Nephron progenitor cell (in vitro differentiated cells): ENCODE measurements at regions not wholly inside any gene's neighbourhood (a gene's known extent, or its start where the extent isn't known, plus 50 kb on each side); places are given as distances from the start of the nearest gene placed in this dataset.

Source experiments
- DNase-seq: peaks from one replicate; pipeline ENCODE4 v3.0.0; 2021
- H3K27ac Mint-ChIP-seq: 2 replicates; pipeline ENCODE4 v1.8.0; 2021; ENCODE audit warnings: mild to moderate bottlenecking, moderate library complexity, mixed read lengths
- H3K27me3 Mint-ChIP-seq: 2 replicates; pipeline ENCODE4 v1.8.0; 2021; ENCODE audit warnings: mild to moderate bottlenecking, low read depth, mixed read lengths; ENCODE audit not compliant: poor library complexity
- H3K36me3 Mint-ChIP-seq: 2 replicates; pipeline ENCODE4 v1.8.0; 2021; ENCODE audit warnings: low read depth, mixed read lengths
- H3K4me1 Mint-ChIP-seq: 2 replicates; pipeline ENCODE4 v1.8.0; 2021; ENCODE audit warnings: mixed read lengths
- H3K4me3 Mint-ChIP-seq: 2 replicates; pipeline ENCODE4 v1.8.0; 2021; ENCODE audit warnings: mild to moderate bottlenecking, moderate library complexity, mixed read lengths
- H3K9me3 Mint-ChIP-seq: 2 replicates; pipeline ENCODE4 v1.8.0; 2021; ENCODE audit warnings: mild to moderate bottlenecking, moderate library complexity, mixed read lengths
- TF ChIP-seq, protein P1 (sequence below): fragments of 200-600 bp; sonication (generic); IDR thresholded peaks from 2 replicates; pipeline ENCODE4 v1.5.0; 2021; ENCODE audit warnings: antibody characterized with exemption

- no peaks in the 10 kb centered on the region for H3K4me1 Mint-ChIP-seq
- no peaks in the 10 kb centered on the region for H3K9me3 Mint-ChIP-seq
- no peak overlapping the region for H3K27ac Mint-ChIP-seq
- TF ChIP-seq, protein P1, sequence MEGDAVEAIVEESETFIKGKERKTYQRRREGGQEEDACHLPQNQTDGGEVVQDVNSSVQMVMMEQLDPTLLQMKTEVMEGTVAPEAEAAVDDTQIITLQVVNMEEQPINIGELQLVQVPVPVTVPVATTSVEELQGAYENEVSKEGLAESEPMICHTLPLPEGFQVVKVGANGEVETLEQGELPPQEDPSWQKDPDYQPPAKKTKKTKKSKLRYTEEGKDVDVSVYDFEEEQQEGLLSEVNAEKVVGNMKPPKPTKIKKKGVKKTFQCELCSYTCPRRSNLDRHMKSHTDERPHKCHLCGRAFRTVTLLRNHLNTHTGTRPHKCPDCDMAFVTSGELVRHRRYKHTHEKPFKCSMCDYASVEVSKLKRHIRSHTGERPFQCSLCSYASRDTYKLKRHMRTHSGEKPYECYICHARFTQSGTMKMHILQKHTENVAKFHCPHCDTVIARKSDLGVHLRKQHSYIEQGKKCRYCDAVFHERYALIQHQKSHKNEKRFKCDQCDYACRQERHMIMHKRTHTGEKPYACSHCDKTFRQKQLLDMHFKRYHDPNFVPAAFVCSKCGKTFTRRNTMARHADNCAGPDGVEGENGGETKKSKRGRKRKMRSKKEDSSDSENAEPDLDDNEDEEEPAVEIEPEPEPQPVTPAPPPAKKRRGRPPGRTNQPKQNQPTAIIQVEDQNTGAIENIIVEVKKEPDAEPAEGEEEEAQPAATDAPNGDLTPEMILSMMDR: no peak
- no peak for DNase-seq
- peaks cover 17% of the 10 kb centered on the region for H3K27me3 Mint-ChIP-seq
- H3K4me3 Mint-ChIP-seq: no peak overlapping the region
- H3K36me3 Mint-ChIP-seq: no peaks in the 10 kb centered on the region
Measured at GRCh38 chr4:81282131-81282530, 67.1 kb upstream of the PRKG2 start.

DNA sequence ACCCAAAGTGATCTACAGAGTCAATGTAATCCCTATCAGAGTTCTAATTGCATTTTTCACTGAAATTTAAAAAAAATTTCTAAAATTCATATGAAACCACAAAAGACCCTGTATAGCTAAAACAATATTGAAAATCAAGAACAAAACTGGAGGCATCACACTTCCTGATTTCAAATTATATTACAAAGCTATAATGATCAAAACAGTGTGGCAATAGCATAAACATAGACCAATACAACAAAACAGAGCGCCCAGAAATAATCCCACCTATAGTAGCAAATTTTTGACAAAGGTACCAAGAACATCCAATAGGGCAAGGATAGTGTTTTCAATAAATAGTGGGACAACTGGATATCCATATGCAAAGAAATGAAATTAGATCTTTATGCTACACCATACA is 59.4 kb upstream of the PRKG2 start:
- no peak overlapping the region for H3K27ac Mint-ChIP-seq
- H3K36me3 Mint-ChIP-seq: no peaks in the 10 kb centered on the region
- no peak overlapping the region for H3K4me3 Mint-ChIP-seq
- TF ChIP-seq, protein P1: no peak
- H3K27me3 Mint-ChIP-seq: peaks cover 4% of the 10 kb centered on the region
- no peaks in the 10 kb centered on the region for H3K4me1 Mint-ChIP-seq
- peaks cover 26% of the 10 kb centered on the region for H3K9me3 Mint-ChIP-seq
- no peak for DNase-seq

DNA sequence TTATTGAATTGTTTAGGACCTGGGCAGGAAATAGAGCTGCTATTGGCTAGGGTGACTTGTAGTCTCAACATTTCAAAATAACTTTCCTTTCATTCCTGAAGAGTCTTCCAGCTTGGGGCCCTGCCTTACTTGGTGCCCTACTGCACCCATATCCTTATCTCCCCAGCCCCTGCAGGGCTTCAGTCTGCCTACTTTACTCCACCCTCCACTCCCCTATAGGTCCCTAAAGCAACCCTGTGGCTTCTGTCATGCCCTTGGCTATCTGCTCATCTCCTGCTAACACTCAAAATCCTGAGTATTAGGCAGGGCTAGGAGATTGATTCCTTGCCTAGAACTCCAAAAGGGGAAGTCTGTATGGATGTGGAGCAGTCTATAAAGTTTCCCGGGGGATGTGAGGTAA is 57.6 kb upstream of the PRKG2 start:
- DNase-seq: no peak
- H3K27ac Mint-ChIP-seq: no peak overlapping the region
- no peaks in the 10 kb centered on the region for H3K4me1 Mint-ChIP-seq
- TF ChIP-seq, protein P1: no peak
- no peak overlapping the region for H3K4me3 Mint-ChIP-seq
- no peaks in the 10 kb centered on the region for H3K36me3 Mint-ChIP-seq
- H3K27me3 Mint-ChIP-seq: peaks cover 4% of the 10 kb centered on the region
- H3K9me3 Mint-ChIP-seq: peaks cover 29% of the 10 kb centered on the region
